GM23248 (cell line): ENCODE measurements at regions not wholly inside any gene's neighbourhood (a gene's known extent, or its start where the extent isn't known, plus 50 kb on each side); places are given as distances from the start of the nearest gene placed in this dataset.

Experiments used
- DNase-seq: peaks from one replicate; pipeline ENCODE4 v3.0.0-alpha.2; 2015
- H2AFZ ChIP-seq: fragments of 200-600 bp; sonication (generic); 2 replicates; pipeline ENCODE4 v1.6.1; 2016; ENCODE audit warnings: antibody characterized with exemption
- H3F3A ChIP-seq: fragments of 200-600 bp; sonication (generic); 2 replicates; pipeline ENCODE4 v1.6.1; 2016; ENCODE audit warnings: mild to moderate bottlenecking, antibody characterized with exemption, mixed run types; ENCODE audit not compliant: insufficient read depth
- H3K27ac ChIP-seq: fragments of 200-600 bp; sonication (generic); 2 replicates; pipeline ENCODE4 v1.5.1; 2016; ENCODE audit warnings: mild to moderate bottlenecking
- H3K27me3 ChIP-seq: fragments of 200-600 bp; sonication (generic); replicated peaks from 2 replicates; pipeline ENCODE4 v1.6.1; 2016; ENCODE audit warnings: mild to moderate bottlenecking; ENCODE audit not compliant: insufficient read depth
- H3K36me3 ChIP-seq: fragments of 200-600 bp; sonication (generic); 2 replicates; pipeline ENCODE4 v1.6.1; 2016; ENCODE audit warnings: low read depth, mild to moderate bottlenecking
- H3K4me1 ChIP-seq: fragments of 200-600 bp; sonication (generic); 2 replicates; pipeline ENCODE4 v1.6.1; 2016; ENCODE audit warnings: mild to moderate bottlenecking; ENCODE audit not compliant: insufficient read depth
- H3K4me2 ChIP-seq: fragments of 200-600 bp; sonication (generic); one replicate; pipeline ENCODE4 v1.6.1; 2016; ENCODE audit warnings: mild to moderate bottlenecking; ENCODE audit not compliant: unreplicated experiment
- H3K4me3 ChIP-seq: fragments of 200-600 bp; sonication (generic); 2 replicates; pipeline ENCODE4 v1.5.1; 2016; ENCODE audit warnings: mild to moderate bottlenecking
- H3K79me2 ChIP-seq: fragments of 200-600 bp; sonication (generic); 2 replicates; pipeline ENCODE4 v1.6.1; 2016; ENCODE audit warnings: mild to moderate bottlenecking; ENCODE audit not compliant: insufficient read depth
- H3K9ac ChIP-seq: fragments of 200-600 bp; sonication (generic); 2 replicates; pipeline ENCODE4 v1.6.1; 2016; ENCODE audit warnings: mild to moderate bottlenecking
- H3K9me2 ChIP-seq: fragments of 200-600 bp; sonication (generic); 2 replicates; pipeline ENCODE4 v1.6.1; 2016; ENCODE audit warnings: mixed run types, mild to moderate bottlenecking, moderate library complexity; ENCODE audit not compliant: insufficient read depth
- H3K9me3 ChIP-seq: fragments of 200-600 bp; sonication (generic); one replicate; pipeline ENCODE4 v1.6.1; 2017; ENCODE audit warnings: low read depth
- H4K20me1 ChIP-seq: fragments of 200-600 bp; sonication (generic); 2 replicates; pipeline ENCODE4 v1.6.0; 2016; ENCODE audit not compliant: insufficient read depth
- EZH2 ChIP-seq: fragments of 200-600 bp; sonication (generic); IDR thresholded peaks from 2 replicates; pipeline ENCODE4 v1.6.1; 2018; ENCODE audit warnings: antibody characterized with exemption, mild to moderate bottlenecking; ENCODE audit not compliant: insufficient read depth, poor library complexity, severe bottlenecking
- EZH2phosphoT487 ChIP-seq: fragments of 200-600 bp; sonication (generic); IDR thresholded peaks from 2 replicates; pipeline ENCODE4 v1.6.1; 2018; ENCODE audit warnings: antibody characterized with exemption, moderate library complexity, mild to moderate bottlenecking, low read depth; ENCODE audit not compliant: insufficient read depth
- WGBS, 2 experiments: methylation state at CpG; one replicate each; pipeline ENCODE4 v1.1.6; 2015 to 2017; ENCODE audit warnings: low lambda C conversion rate in 2 of 2, low coverage in 1 of 2; ENCODE audit errors: missing lambda C conversion rate in 2 of 2; 5-methylcytosine and 5-hydroxymethylcytosine counted together
- in situ Hi-C: fragments of 300-500 bp; cut with MboI; formaldehyde crosslinking; loops from 2 replicates; pipeline ENCODE4 v1.15.0; 2020

DNA sequence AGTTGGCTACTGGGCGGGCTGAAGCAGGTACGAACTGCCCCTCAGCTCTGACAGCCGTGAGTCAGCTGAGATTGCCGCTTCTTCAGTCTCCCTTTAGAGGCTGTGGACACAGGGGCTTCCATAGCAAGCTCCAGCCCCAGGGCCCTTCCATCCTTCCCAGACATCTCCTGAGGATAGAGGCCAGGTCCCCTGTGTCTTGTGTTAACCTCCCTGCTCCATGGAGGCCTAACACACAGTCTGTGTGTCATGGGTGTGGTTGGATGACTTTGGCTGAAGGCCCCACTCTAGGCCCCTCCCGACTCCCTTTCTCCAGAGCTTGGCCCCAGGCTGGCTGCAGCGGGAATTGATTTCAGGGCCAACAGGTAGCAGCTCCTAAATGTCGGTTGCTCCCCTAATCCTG, 116.1 kb upstream of the TLE3 start:
- H3K9me3 ChIP-seq = no peaks in the 10 kb centered on the region
- H3K4me3 ChIP-seq = no peak overlapping the region
- no peak overlapping the region for H3K27ac ChIP-seq
- no peaks in the 10 kb centered on the region for H3K9me2 ChIP-seq
- 77 to 81% methylated on average over 7 of the region's 7 CpGs for WGBS, 2 experiments
- no peak overlapping the region for H3K4me2 ChIP-seq
- no peak overlapping the region for H3K9ac ChIP-seq
- no peaks in the 10 kb centered on the region for H3K4me1 ChIP-seq
- in situ Hi-C loops = no loop called here
- no peaks in the 10 kb centered on the region for H3K79me2 ChIP-seq
- no peaks in the 10 kb centered on the region for H4K20me1 ChIP-seq
- TF ChIP-seq EZH2 (no peak), EZH2phosphoT487 (no peak)
- DNase-seq = no peak
- H3K27me3 ChIP-seq = peaks cover 5% of the 10 kb centered on the region
- H3F3A ChIP-seq = no peaks in the 10 kb centered on the region
- no peaks in the 10 kb centered on the region for H3K36me3 ChIP-seq
- no peak overlapping the region for H2AFZ ChIP-seq

DNA sequence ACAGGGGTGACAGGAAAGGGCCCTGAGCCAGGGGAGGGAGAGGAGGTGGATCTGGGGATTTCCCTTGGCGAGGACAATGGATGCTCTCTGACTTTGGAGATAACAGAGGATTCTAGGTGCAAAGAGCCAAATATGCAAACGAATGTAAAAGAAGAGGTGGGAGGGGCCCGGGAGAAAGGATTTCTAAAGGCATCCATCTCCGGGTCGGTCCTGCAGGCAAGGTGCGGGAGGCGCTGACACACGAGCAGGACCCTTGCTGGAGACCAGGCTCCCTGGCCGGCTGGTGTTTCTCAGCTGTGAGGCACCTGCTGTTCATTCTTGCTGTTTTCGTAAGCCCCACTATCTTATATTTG, 115.2 kb upstream of the TLE3 start:
- H2AFZ ChIP-seq = no peak overlapping the region
- H3K9ac ChIP-seq = no peak overlapping the region
- DNase-seq = no peak
- 92 to 93% methylated on average over 10 of the region's 10 CpGs for WGBS, 2 experiments
- H3K4me2 ChIP-seq = no peak overlapping the region
- H3K9me2 ChIP-seq = no peaks in the 10 kb centered on the region
- H3K4me3 ChIP-seq = no peak overlapping the region
- H3K79me2 ChIP-seq = no peaks in the 10 kb centered on the region
- H3F3A ChIP-seq = no peaks in the 10 kb centered on the region
- no peaks in the 10 kb centered on the region for H3K36me3 ChIP-seq
- no peaks in the 10 kb centered on the region for H3K4me1 ChIP-seq
- peaks cover 8% of the 10 kb centered on the region for H3K27me3 ChIP-seq
- in situ Hi-C loops = no loop called here
- H3K27ac ChIP-seq = no peak overlapping the region
- no peaks in the 10 kb centered on the region for H3K9me3 ChIP-seq
- no peak for TF ChIP-seq EZH2phosphoT487
- TF ChIP-seq EZH2 = no peak
- no peaks in the 10 kb centered on the region for H4K20me1 ChIP-seq

DNA sequence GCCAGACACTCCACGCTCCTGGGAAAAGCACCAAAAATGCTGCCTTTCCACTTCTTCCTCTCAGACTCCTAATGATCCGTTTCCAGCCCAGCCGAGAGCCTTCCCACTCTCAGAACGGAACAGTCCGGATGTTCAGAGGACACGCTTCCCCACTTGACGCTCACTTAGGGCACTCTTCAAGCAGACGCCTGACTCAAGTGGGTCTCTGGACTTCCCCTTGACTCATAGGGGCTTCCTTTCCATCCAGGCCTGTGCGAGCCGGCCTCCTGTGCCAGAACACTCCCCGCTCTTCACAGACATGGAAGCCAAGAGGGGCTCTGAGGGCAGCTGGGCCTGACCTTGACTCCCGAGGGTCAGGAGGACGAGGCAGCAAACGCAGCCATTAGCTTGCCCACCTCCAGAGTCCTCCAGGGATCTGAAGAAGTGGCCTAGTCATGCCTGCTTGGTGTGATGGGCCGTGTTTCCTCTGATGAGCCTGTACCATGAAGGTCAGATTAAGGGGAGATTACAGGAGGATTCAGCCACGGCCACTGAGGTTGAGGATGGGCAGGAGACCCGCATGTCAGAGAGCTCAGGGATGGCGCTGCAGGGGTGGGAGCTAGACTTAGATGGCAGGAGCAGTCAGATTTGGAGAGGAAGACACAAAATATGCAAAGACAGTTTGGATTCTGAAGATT, 114.7 kb upstream of the TLE3 start:
- WGBS, 2 experiments = 64 to 68% methylated on average over 17 to 18 of the region's 18 CpGs
- Histone ChIP-seq H3K9ac (no peak overlapping the region), H3K9me2 (no peaks in the 10 kb centered on the region), H3K27me3 (peaks cover 11% of the 10 kb centered on the region), H3K36me3 (no peaks in the 10 kb centered on the region), H3K27ac (no peak overlapping the region), H3K4me3 (no peak overlapping the region), H2AFZ (no peak overlapping the region), H3K79me2 (no peaks in the 10 kb centered on the region), H3F3A (no peaks in the 10 kb centered on the region), H3K4me2 (no peak overlapping the region), H3K4me1 (no peaks in the 10 kb centered on the region), H4K20me1 (no peaks in the 10 kb centered on the region), H3K9me3 (no peaks in the 10 kb centered on the region)
- in situ Hi-C loops = no loop called here
- no peak for DNase-seq
- no peak for TF ChIP-seq EZH2
- TF ChIP-seq EZH2phosphoT487 = no peak

GRCh38 chr15:70210528-70210927, 112.8 kb upstream of the TLE3 start:
- Histone ChIP-seq H3K4me2 (no peak overlapping the region), H3F3A (no peaks in the 10 kb centered on the region), H3K79me2 (no peaks in the 10 kb centered on the region), H3K4me1 (no peaks in the 10 kb centered on the region), H3K9me2 (no peaks in the 10 kb centered on the region), H2AFZ (no peak overlapping the region), H3K27me3 (peaks cover 15% of the 10 kb centered on the region), H3K9me3 (no peaks in the 10 kb centered on the region), H3K36me3 (no peaks in the 10 kb centered on the region), H3K4me3 (no peak overlapping the region), H3K27ac (no peak overlapping the region), H4K20me1 (no peaks in the 10 kb centered on the region), H3K9ac (no peak overlapping the region)
- WGBS, 2 experiments = 80 to 84% methylated on average over 6 of the region's 6 CpGs
- DNase-seq = no peak
- TF ChIP-seq EZH2phosphoT487 (no peak), EZH2 (no peak)
- in situ Hi-C loops = no loop called here

DNA sequence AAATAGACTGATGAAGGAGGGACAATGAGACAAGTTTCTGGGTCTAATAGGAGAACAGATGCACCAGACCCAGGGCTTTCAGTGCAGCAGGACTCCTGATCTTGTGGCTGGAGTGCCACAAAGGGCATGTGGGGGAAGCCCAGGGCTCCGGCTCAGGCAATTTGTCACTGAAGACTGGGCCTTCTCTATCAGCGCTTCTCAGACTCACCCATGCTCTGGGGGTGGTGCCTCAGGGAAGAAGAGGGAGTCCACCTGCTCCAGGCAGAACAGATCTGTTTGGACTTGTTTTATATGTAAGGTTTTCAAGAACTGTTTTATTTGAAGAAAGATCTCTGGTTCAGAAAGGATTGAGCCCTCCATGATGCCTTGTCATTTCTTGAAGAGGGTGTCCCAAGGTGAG, 112.4 kb upstream of the TLE3 start:
- Histone ChIP-seq H3K9me3 (no peaks in the 10 kb centered on the region), H3K4me1 (no peaks in the 10 kb centered on the region), H3K27ac (no peak overlapping the region), H3K36me3 (no peaks in the 10 kb centered on the region), H3K79me2 (no peaks in the 10 kb centered on the region), H2AFZ (no peak overlapping the region), H3K9me2 (no peaks in the 10 kb centered on the region), H4K20me1 (no peaks in the 10 kb centered on the region), H3K9ac (no peak overlapping the region), H3K27me3 (peaks cover 15% of the 10 kb centered on the region), H3K4me3 (no peak overlapping the region), H3K4me2 (no peak overlapping the region), H3F3A (no peaks in the 10 kb centered on the region)
- no peak for TF ChIP-seq EZH2
- TF ChIP-seq EZH2phosphoT487 = no peak
- DNase-seq = no peak
- 81 to 83% methylated on average over 2 of the region's 2 CpGs for WGBS, 2 experiments
- in situ Hi-C loops = no loop called here
